ENCODE measurements at regions not wholly inside any gene's neighbourhood (a gene's known extent, or its start where the extent isn't known, plus 50 kb on each side); places are given as distances from the start of the nearest gene placed in this dataset.

DNA sequence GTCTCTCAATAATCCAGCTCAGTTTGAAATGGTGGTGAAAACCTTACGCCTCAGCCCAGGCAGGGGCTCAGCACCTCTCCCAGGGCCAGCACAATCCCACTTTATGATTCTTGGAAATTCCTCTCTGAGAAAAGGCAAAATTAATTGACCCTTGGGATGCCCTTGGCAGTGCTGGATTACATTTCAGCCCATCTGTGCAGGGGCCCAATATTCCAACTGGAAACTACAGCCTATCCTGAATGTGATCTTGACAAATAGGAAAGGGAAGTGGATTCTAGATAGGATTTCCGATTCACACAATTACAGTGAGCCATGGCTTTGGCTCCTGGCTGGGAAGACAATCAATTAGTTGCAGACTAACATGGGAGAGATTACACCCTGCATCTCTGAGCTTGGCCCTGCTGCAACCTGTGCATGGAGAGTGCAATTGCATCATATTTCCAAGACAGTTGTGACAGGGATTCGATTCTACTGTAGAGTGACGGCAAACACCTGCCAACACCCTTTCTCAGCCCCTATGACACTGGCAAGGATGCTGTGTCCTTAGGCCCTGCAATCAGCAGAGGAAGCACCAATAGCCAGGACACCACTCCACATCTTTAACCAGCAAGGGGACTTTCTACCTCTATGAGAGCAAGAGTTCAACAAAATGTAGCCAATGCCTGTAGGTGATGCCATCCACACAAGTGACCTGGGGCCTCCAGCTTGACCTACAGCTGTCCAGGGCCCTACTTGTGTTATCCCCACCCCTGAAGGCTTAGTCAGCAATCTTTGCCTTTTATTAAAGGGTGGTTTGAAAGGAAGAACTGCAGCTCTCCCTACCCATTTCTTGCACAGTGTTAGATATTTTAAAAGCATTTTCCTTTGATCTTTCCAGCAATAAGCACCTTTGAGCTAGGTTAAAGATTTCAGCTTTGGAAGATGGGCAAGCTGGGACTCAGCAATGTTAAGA, 187.2 kb upstream of the HS6ST1 start:
- TF ChIP-seq POLR2A (IDR thresholded peaks at IDR 0.05): no peak
- TF ChIP-seq, protein P1, sequence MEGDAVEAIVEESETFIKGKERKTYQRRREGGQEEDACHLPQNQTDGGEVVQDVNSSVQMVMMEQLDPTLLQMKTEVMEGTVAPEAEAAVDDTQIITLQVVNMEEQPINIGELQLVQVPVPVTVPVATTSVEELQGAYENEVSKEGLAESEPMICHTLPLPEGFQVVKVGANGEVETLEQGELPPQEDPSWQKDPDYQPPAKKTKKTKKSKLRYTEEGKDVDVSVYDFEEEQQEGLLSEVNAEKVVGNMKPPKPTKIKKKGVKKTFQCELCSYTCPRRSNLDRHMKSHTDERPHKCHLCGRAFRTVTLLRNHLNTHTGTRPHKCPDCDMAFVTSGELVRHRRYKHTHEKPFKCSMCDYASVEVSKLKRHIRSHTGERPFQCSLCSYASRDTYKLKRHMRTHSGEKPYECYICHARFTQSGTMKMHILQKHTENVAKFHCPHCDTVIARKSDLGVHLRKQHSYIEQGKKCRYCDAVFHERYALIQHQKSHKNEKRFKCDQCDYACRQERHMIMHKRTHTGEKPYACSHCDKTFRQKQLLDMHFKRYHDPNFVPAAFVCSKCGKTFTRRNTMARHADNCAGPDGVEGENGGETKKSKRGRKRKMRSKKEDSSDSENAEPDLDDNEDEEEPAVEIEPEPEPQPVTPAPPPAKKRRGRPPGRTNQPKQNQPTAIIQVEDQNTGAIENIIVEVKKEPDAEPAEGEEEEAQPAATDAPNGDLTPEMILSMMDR (IDR thresholded peaks at IDR 0.05): no peak
- Histone ChIP-seq H3K36me3 (ENCODE audit: low read depth, missing control alignments) (no peaks in the 10 kb centered on the region), H3K4me1 (peaks cover 10% of the 10 kb centered on the region), H3K9me3 (no peaks in the 10 kb centered on the region), H3K27me3 (no peaks in the 10 kb centered on the region), H3K4me3 (no peak overlapping the region), H3K27ac (no peak overlapping the region)
- peak; percentile 3 for DNase-seq
- WGBS, 2 donors: 76 to 87% methylated on average over 4 of the region's 4 CpGs
- intact Hi-C loops (cut with DNase I; ENCODE audit: low total_unique reads): no loop called here

DNA sequence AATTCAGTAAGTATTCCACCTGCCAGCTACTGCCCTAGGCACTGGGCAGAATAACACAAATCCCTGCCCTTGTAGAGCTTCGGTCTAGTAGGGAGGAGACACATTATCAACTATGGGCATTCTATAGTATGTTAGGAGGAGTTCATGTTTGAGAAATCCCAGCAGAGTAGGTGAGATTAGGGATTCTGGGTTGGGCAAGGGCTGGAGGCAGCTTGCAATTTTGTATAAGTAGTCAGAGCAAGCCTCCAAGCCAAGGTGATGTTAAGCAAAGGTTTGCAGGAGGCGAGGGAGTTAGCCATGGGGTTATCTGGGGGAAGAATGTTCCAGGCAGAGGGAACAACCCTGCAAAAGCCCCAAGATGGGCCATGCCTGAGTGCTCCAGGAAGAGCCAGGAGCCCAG, 187.9 kb upstream of the HS6ST1 start:
- WGBS, 2 donors: 72 to 88% methylated on average over 2 of the region's 2 CpGs
- intact Hi-C loops (cut with DNase I; ENCODE audit: low total_unique reads): no loop called here
- Histone ChIP-seq H3K36me3 (ENCODE audit: low read depth, missing control alignments) (no peaks in the 10 kb centered on the region), H3K9me3 (no peaks in the 10 kb centered on the region), H3K4me1 (peaks cover 13% of the 10 kb centered on the region), H3K27ac (no peak overlapping the region), H3K27me3 (no peaks in the 10 kb centered on the region), H3K4me3 (no peak overlapping the region)
- no peak for TF ChIP-seq POLR2A (IDR thresholded peaks at IDR 0.05)
- TF ChIP-seq, protein P1 (IDR thresholded peaks at IDR 0.05): no peak
- DNase-seq: no peak

DNA sequence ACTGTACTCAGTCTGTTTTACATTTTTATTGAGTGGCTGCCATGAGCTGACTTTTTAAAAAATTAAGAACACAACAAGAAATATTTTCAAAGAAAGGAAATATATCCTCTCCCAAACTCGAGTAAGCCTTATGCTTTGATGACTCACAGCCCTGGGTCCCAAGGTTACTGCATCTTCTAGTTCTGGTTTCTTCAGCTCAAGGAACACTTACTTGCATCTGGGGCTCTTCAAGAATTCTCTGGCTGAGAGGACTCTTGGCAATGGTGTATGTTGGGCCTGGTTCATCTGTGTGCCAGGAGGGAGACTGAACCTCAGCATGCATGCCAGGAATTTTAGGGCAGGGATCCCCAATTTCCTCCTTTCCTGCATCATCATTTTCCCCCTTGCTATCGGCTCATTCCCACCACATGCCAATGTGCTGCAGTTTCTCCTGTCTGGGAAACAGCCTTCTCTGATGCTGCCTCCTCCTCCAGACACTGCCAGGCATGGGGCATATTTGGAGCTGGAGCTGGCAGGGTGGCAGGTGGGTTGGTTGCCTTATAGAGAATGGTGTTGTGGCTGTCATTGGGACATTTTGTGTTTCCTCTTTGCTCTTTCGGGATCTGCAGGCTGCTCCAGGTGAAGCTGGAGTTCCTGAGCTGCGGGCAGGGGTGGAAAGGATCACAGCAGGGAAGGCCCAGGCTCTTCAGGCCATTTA, 192.2 kb upstream of the HS6ST1 start:
- intact Hi-C loops (cut with DNase I; ENCODE audit: low total_unique reads): no loop called here
- 63 to 75% methylated on average over 2 to 4 of the region's 4 CpGs for WGBS, 2 donors
- Histone ChIP-seq H3K4me3 (no peak overlapping the region), H3K36me3 (ENCODE audit: low read depth, missing control alignments) (no peaks in the 10 kb centered on the region), H3K27me3 (no peaks in the 10 kb centered on the region), H3K4me1 (peaks cover 39% of the 10 kb centered on the region), H3K9me3 (no peaks in the 10 kb centered on the region), H3K27ac (peak overlapping the region in 1 of 2 donors; percentile 35)
- no peak for DNase-seq
- TF ChIP-seq POLR2A (IDR thresholded peaks at IDR 0.05): no peak
- TF ChIP-seq, protein P1 (IDR thresholded peaks at IDR 0.05): no peak

DNA sequence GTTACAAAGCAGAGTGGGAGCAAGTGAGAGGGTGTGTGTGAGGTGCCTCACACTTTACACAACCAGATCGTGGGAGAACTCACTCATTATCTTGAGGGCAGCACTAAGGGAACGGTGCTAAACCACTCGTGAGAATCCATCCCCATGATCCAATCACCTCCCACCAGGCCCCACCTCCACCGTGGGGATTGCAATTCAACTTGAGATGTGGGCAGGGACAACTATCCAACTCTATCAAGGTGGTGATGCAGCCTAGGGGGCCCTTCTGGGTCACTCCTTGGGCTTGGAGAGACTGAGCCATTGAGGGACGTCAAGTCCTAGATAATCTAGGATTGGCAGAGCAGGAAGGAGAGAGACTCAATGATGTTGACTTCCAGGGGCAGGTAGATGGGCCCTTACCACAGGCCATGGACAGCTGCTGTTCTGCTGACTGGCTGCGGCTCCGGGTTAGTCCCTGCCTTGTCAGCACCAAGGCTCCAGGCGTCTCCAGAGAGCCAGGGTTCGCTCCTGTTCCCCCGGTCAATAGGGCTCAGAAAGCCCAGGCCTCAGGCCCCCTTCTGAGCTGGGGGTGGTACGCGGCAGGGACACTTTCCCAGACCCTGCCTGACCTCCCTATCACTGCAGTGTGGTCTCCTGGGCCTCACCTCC, 193.2 kb upstream of the HS6ST1 start:
- Histone ChIP-seq H3K4me3 (no peak overlapping the region), H3K27ac (peak overlapping the region; percentile 35 to 56), H3K9me3 (no peaks in the 10 kb centered on the region), H3K4me1 (peaks cover 39% of the 10 kb centered on the region), H3K27me3 (no peaks in the 10 kb centered on the region), H3K36me3 (ENCODE audit: low read depth, missing control alignments) (no peaks in the 10 kb centered on the region)
- DNase-seq: no peak
- 84 to 87% methylated on average over 12 of the region's 12 CpGs for WGBS, 2 donors
- intact Hi-C loops (cut with DNase I; ENCODE audit: low total_unique reads): no loop called here
- TF ChIP-seq, protein P1 (IDR thresholded peaks at IDR 0.05): no peak
- TF ChIP-seq POLR2A (IDR thresholded peaks at IDR 0.05): no peak

Measured in testis (tissue), 2 donors.